Tibial artery (tissue), 4 donors: ENCODE measurements at regions not wholly inside any gene's neighbourhood (a gene's known extent, or its start where the extent isn't known, plus 50 kb on each side); places are given as distances from the start of the nearest gene placed in this dataset.

Source experiments
- DNase-seq, 2 donors: peaks; one replicate each; pipeline ENCODE4 v3.0.0-alpha.2; 2019
- H3K27ac ChIP-seq, 2 donors: fragments of 200-600 bp; sonication (generic) in 1 of 2; 1 replicate in 1 of 2; 2 replicates in 1 of 2; pipeline ENCODE4 v1.5.1; 2018 to 2019; ENCODE audit warnings: mild to moderate bottlenecking in 1 of 2
- H3K27me3 ChIP-seq, 2 donors: fragments of 200-600 bp; sonication (generic) in 1 of 2; one replicate each; pipeline versions ENCODE4 v1.5.1 to v1.6.0; 2016 to 2019
- H3K36me3 ChIP-seq, 3 donors: fragments of 200-600 bp; sonication (generic) in 2 of 3; one replicate each; pipeline ENCODE4 v1.5.1; 2016 to 2019; ENCODE audit warnings: mild to moderate bottlenecking in 2 of 3
- H3K4me1 ChIP-seq, 4 donors: fragments of 200-600 bp; sonication (generic) in 2 of 4; 1 replicate in 3 of 4; 2 replicates in 1 of 4; pipeline ENCODE4 v1.5.1; 2016 to 2019
- H3K4me3 ChIP-seq, 2 donors: fragments of 200-600 bp; sonication (generic) in 1 of 2; 1 replicate in 1 of 2; 2 replicates in 1 of 2; pipeline ENCODE4 v1.5.1; 2018 to 2019; ENCODE audit warnings: mild to moderate bottlenecking in 2 of 2
- H3K9me3 ChIP-seq, 3 donors: fragments of 200-600 bp; sonication (generic) in 1 of 3; one replicate each; pipeline ENCODE4 v1.5.1; 2016 to 2019
- intact Hi-C: fragments of 100-400 bp; cut with DNase I; formaldehyde crosslinking; loops from one replicate; pipeline ENCODE4 v1.15.0; 2023; ENCODE audit warnings: low total_unique reads
- TF ChIP-seq, protein P1 (sequence below), 2 experiments: fragments of 200-600 bp in 1 of 2; fragments of 450-650 bp in 1 of 2; IDR thresholded peaks; one replicate each; pipeline ENCODE4 v1.5.1; 2017 to 2019; ENCODE audit warnings: antibody characterized with exemption in 2 of 2, mild to moderate bottlenecking in 1 of 2, moderate library complexity in 1 of 2

GRCh38 chr21:15224346-15225086 is 159.7 kb upstream of the NRIP1 start:
- DNase-seq: no peak
- no peak overlapping the region for H3K4me3 ChIP-seq
- no peak overlapping the region for H3K27ac ChIP-seq
- no peaks in the 10 kb centered on the region for H3K27me3 ChIP-seq
- peaks cover 0 to 8% (median 0%) of the 10 kb centered on the region in 4 donors for H3K4me1 ChIP-seq
- intact Hi-C loops: no loop called here
- H3K9me3 ChIP-seq: no peaks in the 10 kb centered on the region
- TF ChIP-seq, protein P1, sequence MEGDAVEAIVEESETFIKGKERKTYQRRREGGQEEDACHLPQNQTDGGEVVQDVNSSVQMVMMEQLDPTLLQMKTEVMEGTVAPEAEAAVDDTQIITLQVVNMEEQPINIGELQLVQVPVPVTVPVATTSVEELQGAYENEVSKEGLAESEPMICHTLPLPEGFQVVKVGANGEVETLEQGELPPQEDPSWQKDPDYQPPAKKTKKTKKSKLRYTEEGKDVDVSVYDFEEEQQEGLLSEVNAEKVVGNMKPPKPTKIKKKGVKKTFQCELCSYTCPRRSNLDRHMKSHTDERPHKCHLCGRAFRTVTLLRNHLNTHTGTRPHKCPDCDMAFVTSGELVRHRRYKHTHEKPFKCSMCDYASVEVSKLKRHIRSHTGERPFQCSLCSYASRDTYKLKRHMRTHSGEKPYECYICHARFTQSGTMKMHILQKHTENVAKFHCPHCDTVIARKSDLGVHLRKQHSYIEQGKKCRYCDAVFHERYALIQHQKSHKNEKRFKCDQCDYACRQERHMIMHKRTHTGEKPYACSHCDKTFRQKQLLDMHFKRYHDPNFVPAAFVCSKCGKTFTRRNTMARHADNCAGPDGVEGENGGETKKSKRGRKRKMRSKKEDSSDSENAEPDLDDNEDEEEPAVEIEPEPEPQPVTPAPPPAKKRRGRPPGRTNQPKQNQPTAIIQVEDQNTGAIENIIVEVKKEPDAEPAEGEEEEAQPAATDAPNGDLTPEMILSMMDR (IDR thresholded peaks at IDR 0.05): no peak
- no peaks in the 10 kb centered on the region for H3K36me3 ChIP-seq

DNA sequence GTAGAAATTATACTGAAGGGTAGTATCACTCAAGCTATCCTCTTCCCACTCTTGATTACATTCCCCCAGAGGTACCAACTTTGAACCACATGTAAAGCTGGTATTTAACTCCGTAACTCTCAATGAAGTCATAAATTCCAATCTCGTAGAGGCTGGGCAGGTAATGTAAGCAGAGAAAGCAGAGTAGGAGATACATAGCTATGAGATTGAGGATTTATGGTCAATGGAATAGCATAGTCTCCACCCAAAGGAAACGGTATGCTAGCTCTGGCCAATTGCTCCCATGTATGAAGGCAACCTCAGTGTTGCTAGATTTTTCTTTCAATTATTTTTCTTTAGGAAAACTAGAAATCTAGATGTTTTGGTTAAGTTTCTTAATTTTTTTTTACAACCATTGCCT is 163.1 kb upstream of the NRIP1 start:
- no peak overlapping the region for H3K27ac ChIP-seq
- no peak for DNase-seq
- TF ChIP-seq, protein P1 (IDR thresholded peaks at IDR 0.05): no peak
- intact Hi-C loops: no loop called here
- H3K4me1 ChIP-seq: no peaks in the 10 kb centered on the region
- no peaks in the 10 kb centered on the region for H3K9me3 ChIP-seq
- no peaks in the 10 kb centered on the region for H3K36me3 ChIP-seq
- no peaks in the 10 kb centered on the region for H3K27me3 ChIP-seq
- H3K4me3 ChIP-seq: no peak overlapping the region

DNA sequence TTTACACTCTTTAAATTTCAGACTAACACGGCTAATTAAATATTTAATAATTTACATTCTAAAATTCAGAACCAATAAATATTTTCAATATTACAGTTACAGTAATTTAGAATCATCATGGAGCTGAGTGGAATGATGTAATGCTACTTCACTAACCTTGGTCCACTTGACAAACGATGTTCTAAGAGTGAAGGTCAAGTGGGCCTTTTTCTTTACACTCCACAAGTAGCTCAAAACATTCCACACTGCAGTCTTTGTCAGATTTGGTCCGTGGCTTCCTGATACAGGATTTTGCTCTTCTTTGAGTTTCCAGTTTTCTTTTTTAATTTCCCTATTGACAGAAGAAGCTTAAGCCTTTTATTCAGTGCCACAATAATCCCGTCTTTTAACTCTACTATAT is 164.6 kb upstream of the NRIP1 start:
- TF ChIP-seq, protein P1 (IDR thresholded peaks at IDR 0.05): no peak
- Histone ChIP-seq H3K4me3 (no peak overlapping the region), H3K27ac (no peak overlapping the region), H3K27me3 (no peaks in the 10 kb centered on the region), H3K4me1 (no peaks in the 10 kb centered on the region), H3K36me3 (no peaks in the 10 kb centered on the region), H3K9me3 (no peaks in the 10 kb centered on the region)
- no peak for DNase-seq
- intact Hi-C loops: no loop called here

- intact Hi-C loops: no loop called here
Observed at GRCh38 chr21:15233611-15234010, 168.8 kb upstream of the NRIP1 start.

GRCh38 chr21:15236111-15236510 is 171.3 kb upstream of the NRIP1 start:
- intact Hi-C loops: no loop called here
- H3K4me3 ChIP-seq: no peak overlapping the region
- H3K27me3 ChIP-seq: no peaks in the 10 kb centered on the region
- H3K9me3 ChIP-seq: no peaks in the 10 kb centered on the region
- H3K27ac ChIP-seq: no peak overlapping the region
- H3K36me3 ChIP-seq: no peaks in the 10 kb centered on the region
- TF ChIP-seq, protein P1 (IDR thresholded peaks at IDR 0.05): no peak
- H3K4me1 ChIP-seq: peaks cover 0 to 5% (median 0%) of the 10 kb centered on the region in 4 donors
- DNase-seq: no peak

More at GRCh38 chr21:15233611-15234010, 168.8 kb upstream of the NRIP1 start:
- Histone ChIP-seq H3K27ac (no peak overlapping the region), H3K36me3 (no peaks in the 10 kb centered on the region), H3K4me1 (no peaks in the 10 kb centered on the region), H3K27me3 (no peaks in the 10 kb centered on the region), H3K4me3 (no peak overlapping the region), H3K9me3 (no peaks in the 10 kb centered on the region)
- TF ChIP-seq, protein P1 (IDR thresholded peaks at IDR 0.05): no peak
- DNase-seq: no peak
